ENCODE measurements at regions not wholly inside any gene's neighbourhood (a gene's known extent, or its start where the extent isn't known, plus 50 kb on each side); places are given as distances from the start of the nearest gene placed in this dataset.

DNA sequence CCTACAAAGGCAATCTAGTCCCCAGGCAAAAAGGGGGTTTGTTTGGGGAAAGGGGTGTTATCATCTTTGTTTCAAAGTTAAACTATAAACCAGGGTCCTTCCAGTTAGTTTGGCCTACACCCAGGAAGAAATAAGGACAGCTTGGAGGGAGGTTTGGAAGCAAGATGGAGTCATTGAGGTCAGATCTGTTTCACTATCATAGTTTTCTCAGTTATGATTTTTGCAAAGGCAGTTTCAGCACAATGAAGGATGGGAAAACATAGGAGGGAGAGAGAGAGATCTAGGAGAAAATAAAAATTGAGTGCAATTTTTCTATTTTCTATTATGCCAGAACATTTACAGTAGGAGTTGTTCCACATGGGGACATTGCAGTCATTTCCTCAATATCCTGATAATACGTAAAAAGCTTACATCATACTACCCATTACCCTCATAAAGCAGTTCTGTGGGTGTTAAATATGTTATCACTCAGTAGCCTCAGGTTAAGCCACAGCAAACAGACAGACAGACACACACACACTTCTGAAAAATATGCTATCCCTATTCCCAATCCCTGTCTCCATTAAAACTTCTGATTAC, 401.3 kb upstream of the FAT3 start:
- Histone ChIP-seq H3K36me3 (no peaks in the 10 kb centered on the region), H3K4me1 (no peaks in the 10 kb centered on the region), H3K27me3 (no peaks in the 10 kb centered on the region), H3K9me3 (no peaks in the 10 kb centered on the region), H3K4me3 (no peak overlapping the region), H3K27ac (no peak overlapping the region)
- 22 to 31% methylated on average over 1 of the region's 1 CpG for WGBS, 2 donors (ENCODE audit: low coverage in 1 of 2)
- no peak for TF ChIP-seq EP300 (IDR thresholded peaks at IDR 0.05)
- no peak for TF ChIP-seq POLR2A (IDR thresholded peaks at IDR 0.05)
- TF ChIP-seq POLR2AphosphoS5 (IDR thresholded peaks at IDR 0.05): no peak
- TF ChIP-seq, protein P1, sequence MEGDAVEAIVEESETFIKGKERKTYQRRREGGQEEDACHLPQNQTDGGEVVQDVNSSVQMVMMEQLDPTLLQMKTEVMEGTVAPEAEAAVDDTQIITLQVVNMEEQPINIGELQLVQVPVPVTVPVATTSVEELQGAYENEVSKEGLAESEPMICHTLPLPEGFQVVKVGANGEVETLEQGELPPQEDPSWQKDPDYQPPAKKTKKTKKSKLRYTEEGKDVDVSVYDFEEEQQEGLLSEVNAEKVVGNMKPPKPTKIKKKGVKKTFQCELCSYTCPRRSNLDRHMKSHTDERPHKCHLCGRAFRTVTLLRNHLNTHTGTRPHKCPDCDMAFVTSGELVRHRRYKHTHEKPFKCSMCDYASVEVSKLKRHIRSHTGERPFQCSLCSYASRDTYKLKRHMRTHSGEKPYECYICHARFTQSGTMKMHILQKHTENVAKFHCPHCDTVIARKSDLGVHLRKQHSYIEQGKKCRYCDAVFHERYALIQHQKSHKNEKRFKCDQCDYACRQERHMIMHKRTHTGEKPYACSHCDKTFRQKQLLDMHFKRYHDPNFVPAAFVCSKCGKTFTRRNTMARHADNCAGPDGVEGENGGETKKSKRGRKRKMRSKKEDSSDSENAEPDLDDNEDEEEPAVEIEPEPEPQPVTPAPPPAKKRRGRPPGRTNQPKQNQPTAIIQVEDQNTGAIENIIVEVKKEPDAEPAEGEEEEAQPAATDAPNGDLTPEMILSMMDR (IDR thresholded peaks at IDR 0.05): no peak
- ATAC-seq: no peak

DNA sequence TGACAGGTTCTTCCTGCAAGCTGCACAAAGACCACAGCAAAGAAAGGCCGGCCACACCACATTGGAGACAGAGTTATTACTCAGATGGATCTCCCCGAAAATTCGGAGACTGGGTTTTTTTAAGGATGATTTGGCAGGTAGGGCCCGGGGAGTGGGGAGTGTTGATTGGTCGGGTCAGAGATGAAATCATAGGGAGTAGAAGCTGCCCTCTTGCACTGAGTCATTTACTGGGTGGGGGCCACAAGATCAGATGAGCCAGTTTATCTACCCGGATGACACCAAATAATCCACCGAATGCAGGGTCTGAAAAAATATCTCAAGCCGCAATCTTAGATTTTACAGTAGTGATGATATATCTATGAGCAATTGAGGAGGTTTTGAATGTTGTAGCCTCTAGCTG, 401.8 kb upstream of the FAT3 start:
- WGBS, 2 donors (ENCODE audit: low coverage in 1 of 2): 91 to 100% methylated on average over 3 to 8 of the region's 8 CpGs
- Histone ChIP-seq H3K27me3 (no peaks in the 10 kb centered on the region), H3K4me3 (no peak overlapping the region), H3K9me3 (no peaks in the 10 kb centered on the region), H3K36me3 (no peaks in the 10 kb centered on the region), H3K27ac (no peak overlapping the region), H3K4me1 (no peaks in the 10 kb centered on the region)
- ATAC-seq: no peak
- TF ChIP-seq POLR2A (IDR thresholded peaks at IDR 0.05) (no peak), EP300 (IDR thresholded peaks at IDR 0.05) (no peak), POLR2AphosphoS5 (IDR thresholded peaks at IDR 0.05) (no peak)
- TF ChIP-seq, protein P1 (IDR thresholded peaks at IDR 0.05): no peak

DNA sequence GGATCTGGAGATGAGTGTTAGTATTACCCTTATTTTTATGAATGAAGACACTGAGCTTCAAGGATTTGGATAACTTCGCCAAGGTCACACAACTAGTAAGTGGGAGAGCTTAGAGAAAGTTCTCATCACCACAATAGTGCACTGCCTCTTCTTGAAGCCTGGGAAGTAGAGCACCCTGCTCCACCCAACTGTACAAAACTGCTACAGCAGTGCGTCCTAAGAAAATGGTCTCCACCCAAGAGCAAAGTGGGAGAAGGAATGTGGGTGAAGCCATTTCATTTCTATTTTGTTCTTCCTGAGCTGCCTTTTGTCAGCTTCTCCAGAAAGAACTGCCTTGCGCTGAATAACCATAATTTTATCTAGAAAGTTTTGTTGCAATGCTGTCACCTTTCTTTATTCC, 403.9 kb upstream of the FAT3 start:
- ATAC-seq: no peak
- 84 to 100% methylated on average over 3 of the region's 3 CpGs for WGBS, 2 donors (ENCODE audit: low coverage in 1 of 2)
- TF ChIP-seq, protein P1 (IDR thresholded peaks at IDR 0.05): no peak
- TF ChIP-seq POLR2A (IDR thresholded peaks at IDR 0.05) (no peak), POLR2AphosphoS5 (IDR thresholded peaks at IDR 0.05) (no peak), EP300 (IDR thresholded peaks at IDR 0.05) (no peak)

DNA sequence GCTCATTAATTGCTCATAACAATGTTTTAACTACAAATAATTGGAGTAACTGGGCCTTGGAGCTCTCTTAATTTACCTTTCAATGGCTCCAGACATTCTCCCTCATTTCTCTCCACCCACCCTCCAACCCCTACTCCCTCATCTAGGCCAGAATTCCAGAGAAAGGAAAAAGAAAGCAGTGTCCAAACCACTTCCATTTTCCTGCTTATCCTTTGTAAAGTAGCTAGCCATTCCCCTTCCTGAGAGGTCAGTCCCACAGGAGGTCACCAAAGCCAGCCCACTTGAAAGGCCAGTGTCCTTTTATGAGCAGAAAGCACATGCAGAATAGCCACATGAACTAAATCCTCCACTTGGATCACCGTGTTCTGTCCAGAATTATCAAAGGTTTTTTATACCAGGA, 404.8 kb upstream of the FAT3 start:
- WGBS, 2 donors (ENCODE audit: low coverage in 1 of 2): 73% methylated on average over 1 of the region's 1 CpG; no CpG with 5 or more reads in 1 of the 2 donors
- no peaks in the 10 kb centered on the region for H3K9me3 ChIP-seq
- H3K36me3 ChIP-seq: no peaks in the 10 kb centered on the region
- no peak for ATAC-seq
- H3K4me3 ChIP-seq: no peak overlapping the region
- no peaks in the 10 kb centered on the region for H3K27me3 ChIP-seq
- no peak overlapping the region for H3K27ac ChIP-seq
- H3K4me1 ChIP-seq: no peaks in the 10 kb centered on the region
- TF ChIP-seq EP300 (IDR thresholded peaks at IDR 0.05): no peak
- no peak for TF ChIP-seq POLR2A (IDR thresholded peaks at IDR 0.05)
- TF ChIP-seq, protein P1 (IDR thresholded peaks at IDR 0.05): no peak
- TF ChIP-seq POLR2AphosphoS5 (IDR thresholded peaks at IDR 0.05): no peak

More for the DNA sequence above, 403.9 kb upstream of the FAT3 start:
- no peak overlapping the region for H3K27ac ChIP-seq
- no peaks in the 10 kb centered on the region for H3K9me3 ChIP-seq
- no peaks in the 10 kb centered on the region for H3K27me3 ChIP-seq
- no peaks in the 10 kb centered on the region for H3K4me1 ChIP-seq
- H3K4me3 ChIP-seq: no peak overlapping the region
- H3K36me3 ChIP-seq: no peaks in the 10 kb centered on the region

DNA sequence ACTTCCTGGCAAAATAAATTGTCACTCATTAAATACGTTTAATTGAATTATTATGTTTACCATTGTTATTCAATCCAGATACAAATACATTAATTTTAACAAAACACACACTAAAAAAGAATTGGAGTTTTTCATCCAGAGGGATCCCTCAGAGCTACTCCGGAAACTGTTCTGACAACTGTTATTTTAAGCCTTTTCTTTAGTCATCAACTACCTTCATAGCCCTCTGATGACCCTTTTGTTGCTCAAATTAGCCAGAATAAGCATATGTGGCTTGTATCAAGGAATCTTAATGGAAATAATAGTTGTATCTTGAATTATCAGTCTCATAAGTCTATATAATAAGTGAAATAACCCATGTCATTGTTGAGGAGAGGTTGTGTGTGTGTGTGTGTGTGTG, 405.4 kb upstream of the FAT3 start:
- H3K36me3 ChIP-seq: no peaks in the 10 kb centered on the region
- no peaks in the 10 kb centered on the region for H3K4me1 ChIP-seq
- no peak overlapping the region for H3K27ac ChIP-seq
- no peaks in the 10 kb centered on the region for H3K27me3 ChIP-seq
- ATAC-seq: no peak
- H3K9me3 ChIP-seq: no peaks in the 10 kb centered on the region
- WGBS, 2 donors (ENCODE audit: low coverage in 1 of 2): 74 to 88% methylated on average over 2 of the region's 2 CpGs
- no peak for TF ChIP-seq POLR2AphosphoS5 (IDR thresholded peaks at IDR 0.05)
- TF ChIP-seq EP300 (IDR thresholded peaks at IDR 0.05): no peak
- no peak for TF ChIP-seq POLR2A (IDR thresholded peaks at IDR 0.05)
- TF ChIP-seq, protein P1 (IDR thresholded peaks at IDR 0.05): no peak
- no peak overlapping the region for H3K4me3 ChIP-seq
